Kidney (tissue), 13 donors: ENCODE measurements at regions not wholly inside any gene's neighbourhood (a gene's known extent, or its start where the extent isn't known, plus 50 kb on each side); places are given as distances from the start of the nearest gene placed in this dataset.
A peak's percentile ranks its signal among the peaks of the same experiment; 100 is the strongest.

Experiments used
- DNase-seq, 5 donors: peaks; one replicate each; pipeline ENCODE4 v3.0.0-alpha.2; 2013 to 2020
- FAIRE-seq: peaks from 2 replicates; lab custom pipeline; 2012; peaks lifted over from hg19 to GRCh38; lab: Jason Lieb, UNC
- H3K27ac ChIP-seq, 2 donors: one replicate each; pipeline ENCODE4 v1.7.0; 2013; ENCODE audit warnings: low read depth in 2 of 2, low read length in 2 of 2, inconsistent platforms in 1 of 2
- H3K27me3 ChIP-seq: one replicate; pipeline ENCODE4 v1.7.1; 2013; ENCODE audit warnings: low read length, inconsistent platforms; ENCODE audit not compliant: control insufficient read depth, insufficient read depth
- H3K36me3 ChIP-seq, 3 donors: one replicate each; pipeline versions ENCODE4 v1.7.0 to v1.7.1; 2013; ENCODE audit warnings: low read length in 3 of 3, control low read depth in 1 of 3, inconsistent platforms in 1 of 3; ENCODE audit not compliant: insufficient read depth in 3 of 3, control insufficient read depth in 2 of 3
- H3K4me1 ChIP-seq, 3 donors: one replicate each; pipeline versions ENCODE4 v1.7.0 to v1.7.1; 2013; ENCODE audit warnings: low read length in 3 of 3, inconsistent platforms in 1 of 3, low read depth in 1 of 3; ENCODE audit not compliant: control insufficient read depth in 2 of 3, insufficient read depth in 2 of 3
- H3K4me3 ChIP-seq, 3 donors: one replicate each; pipeline versions ENCODE4 v1.7.0 to v1.8.1; 2013; ENCODE audit warnings: low read length in 3 of 3, control low read depth in 1 of 3, inconsistent platforms in 1 of 3
- H3K9ac ChIP-seq, 3 donors: one replicate each; pipeline versions ENCODE4 v1.7.0 to v1.7.1; 2013; ENCODE audit warnings: low read length in 3 of 3, control low read depth in 1 of 3, inconsistent platforms in 1 of 3
- H3K9me3 ChIP-seq, 3 donors: one replicate each; pipeline versions ENCODE4 v1.7.0 to v1.7.1; 2013; ENCODE audit warnings: low read length in 3 of 3, control low read depth in 1 of 3, inconsistent platforms in 1 of 3; ENCODE audit not compliant: control insufficient read depth in 2 of 3, insufficient read depth in 1 of 3
- intact Hi-C: fragments of 100-400 bp; cut with DNase I; formaldehyde crosslinking; loops from one replicate; pipeline ENCODE4 v1.11.1; 2022
- TF ChIP-seq, protein P1 (sequence below): IDR thresholded peaks from 3 replicates; pipeline ENCODE4 v1.5.1; 2012; ENCODE audit warnings: mild to moderate bottlenecking, moderate library complexity, borderline replicate concordance; ENCODE audit not compliant: insufficient read depth; ENCODE audit errors: extremely low read depth
- donor health status: control.
- donor health status: control.
- donor health status: control.
- donor health status: control.
- donor health status: control.
- donor health status: DM: yes; HTN: yes; CAD: no.
- donor health status: Normal renal cell carcinoma (clear cell type).

DNA sequence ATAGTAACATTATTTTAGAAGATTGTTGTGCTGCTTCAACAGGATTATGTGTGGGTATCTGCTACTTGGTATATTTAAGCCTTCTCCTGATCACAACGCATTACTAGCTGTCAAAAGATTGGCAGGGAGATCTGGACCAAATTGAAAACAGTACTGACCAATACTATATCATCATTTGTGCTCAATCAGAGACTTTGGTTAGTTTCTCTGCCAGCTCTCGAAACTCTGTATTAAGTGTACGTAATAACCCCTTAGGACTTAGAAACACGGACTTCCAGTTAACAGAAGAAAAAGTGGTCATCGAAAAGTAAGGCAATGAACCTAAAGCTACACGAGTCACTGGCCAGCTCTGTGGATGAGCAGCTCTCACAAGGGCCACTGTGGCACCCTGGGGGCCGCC lies 146.0 kb downstream of the EVX1 start:
- Histone ChIP-seq H3K36me3 (no peaks in the 10 kb centered on the region), H3K27me3 (no peaks in the 10 kb centered on the region), H3K9me3 (peaks cover 0 to 2% (median 0%) of the 10 kb centered on the region in 3 donors), H3K4me3 (no peak overlapping the region), H3K9ac (no peak overlapping the region), H3K4me1 (no peaks in the 10 kb centered on the region), H3K27ac (no peak overlapping the region)
- FAIRE-seq, result no peak
- intact Hi-C loops, result no loop called here
- DNase-seq, result no peak
- TF ChIP-seq, protein P1, sequence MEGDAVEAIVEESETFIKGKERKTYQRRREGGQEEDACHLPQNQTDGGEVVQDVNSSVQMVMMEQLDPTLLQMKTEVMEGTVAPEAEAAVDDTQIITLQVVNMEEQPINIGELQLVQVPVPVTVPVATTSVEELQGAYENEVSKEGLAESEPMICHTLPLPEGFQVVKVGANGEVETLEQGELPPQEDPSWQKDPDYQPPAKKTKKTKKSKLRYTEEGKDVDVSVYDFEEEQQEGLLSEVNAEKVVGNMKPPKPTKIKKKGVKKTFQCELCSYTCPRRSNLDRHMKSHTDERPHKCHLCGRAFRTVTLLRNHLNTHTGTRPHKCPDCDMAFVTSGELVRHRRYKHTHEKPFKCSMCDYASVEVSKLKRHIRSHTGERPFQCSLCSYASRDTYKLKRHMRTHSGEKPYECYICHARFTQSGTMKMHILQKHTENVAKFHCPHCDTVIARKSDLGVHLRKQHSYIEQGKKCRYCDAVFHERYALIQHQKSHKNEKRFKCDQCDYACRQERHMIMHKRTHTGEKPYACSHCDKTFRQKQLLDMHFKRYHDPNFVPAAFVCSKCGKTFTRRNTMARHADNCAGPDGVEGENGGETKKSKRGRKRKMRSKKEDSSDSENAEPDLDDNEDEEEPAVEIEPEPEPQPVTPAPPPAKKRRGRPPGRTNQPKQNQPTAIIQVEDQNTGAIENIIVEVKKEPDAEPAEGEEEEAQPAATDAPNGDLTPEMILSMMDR, result no peak

DNA sequence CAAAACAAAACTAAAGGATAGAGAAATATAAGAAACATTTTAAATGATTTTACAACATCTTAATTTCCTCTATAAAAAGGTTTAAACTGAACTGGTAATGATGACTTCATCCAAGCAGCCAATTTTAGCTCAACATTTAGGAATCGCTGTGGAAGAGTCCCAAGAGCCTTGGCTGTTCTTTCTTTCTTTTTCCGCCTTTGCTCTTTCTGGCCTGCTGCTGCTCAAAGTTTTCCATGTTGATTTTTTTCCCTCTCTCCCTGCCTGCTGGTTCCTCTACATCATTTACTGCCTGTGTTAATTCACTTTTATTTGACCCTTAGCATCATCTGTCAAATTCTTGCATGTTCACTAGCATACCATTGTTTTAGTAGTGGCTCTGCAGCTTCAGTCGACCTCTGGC lies 146.9 kb downstream of the EVX1 start:
- Histone ChIP-seq H3K9me3 (peaks cover 0 to 7% (median 0%) of the 10 kb centered on the region in 3 donors), H3K27ac (no peak overlapping the region), H3K4me3 (no peak overlapping the region), H3K27me3 (no peaks in the 10 kb centered on the region), H3K36me3 (no peaks in the 10 kb centered on the region), H3K9ac (no peak overlapping the region), H3K4me1 (no peaks in the 10 kb centered on the region)
- TF ChIP-seq, protein P1, result no peak
- intact Hi-C loops, result no loop called here
- DNase-seq (peak in 1 of 5 donors; percentile 51), FAIRE-seq (no peak)

DNA sequence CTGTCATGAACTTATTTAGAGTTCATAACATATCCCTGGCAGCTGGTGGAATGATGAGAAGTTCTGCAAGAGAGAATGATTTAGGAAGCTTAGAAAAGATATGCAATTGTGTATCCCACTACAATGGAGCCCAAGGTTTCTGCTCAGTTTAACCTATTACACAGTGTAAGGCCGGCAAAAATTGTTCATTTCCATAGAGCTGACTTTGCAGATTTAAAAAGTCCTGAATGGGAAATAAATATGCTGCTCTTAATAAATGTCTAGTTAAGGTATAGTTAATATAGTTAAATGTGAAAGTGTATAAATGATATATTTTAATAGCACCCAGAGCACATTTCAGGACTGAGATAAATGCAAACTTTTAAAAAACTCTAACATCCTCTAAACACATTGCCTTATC lies 149.9 kb downstream of the EVX1 start:
- peaks cover 0 to 7% (median 0%) of the 10 kb centered on the region in 3 donors for H3K9me3 ChIP-seq
- TF ChIP-seq, protein P1, result no peak
- H3K27me3 ChIP-seq, result no peaks in the 10 kb centered on the region
- H3K9ac ChIP-seq, result no peak overlapping the region
- intact Hi-C loops, result no loop called here
- no peak for FAIRE-seq
- H3K27ac ChIP-seq, result no peak overlapping the region
- DNase-seq, result no peak
- H3K36me3 ChIP-seq, result no peaks in the 10 kb centered on the region
- no peaks in the 10 kb centered on the region for H3K4me1 ChIP-seq
- H3K4me3 ChIP-seq, result no peak overlapping the region

DNA sequence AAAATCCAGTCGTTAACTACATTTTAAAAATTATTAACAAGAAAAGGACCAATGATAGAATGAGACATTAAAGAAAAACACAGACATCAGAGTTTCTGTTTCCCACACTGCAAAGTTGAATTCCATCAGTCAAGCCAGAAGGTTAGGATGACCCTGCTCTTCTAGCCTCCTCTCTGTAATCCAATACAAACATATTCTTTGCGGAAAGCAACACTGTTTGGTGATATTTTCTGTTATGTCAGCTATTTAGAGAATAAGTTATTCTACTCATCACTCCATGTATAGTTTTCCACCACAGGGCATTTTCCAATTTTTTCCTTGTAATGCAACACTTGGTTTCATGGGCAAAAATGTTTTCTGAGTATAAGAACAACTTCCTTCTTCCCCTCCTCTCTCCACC lies 152.3 kb downstream of the EVX1 start:
- Histone ChIP-seq H3K27ac (no peak overlapping the region), H3K4me3 (no peak overlapping the region), H3K4me1 (peaks cover 0 to 3% (median 0%) of the 10 kb centered on the region in 3 donors), H3K27me3 (no peaks in the 10 kb centered on the region), H3K9ac (no peak overlapping the region), H3K9me3 (peaks cover 0 to 7% (median 0%) of the 10 kb centered on the region in 3 donors), H3K36me3 (no peaks in the 10 kb centered on the region)
- intact Hi-C loops, result no loop called here
- DNase-seq (no peak), FAIRE-seq (no peak)
- TF ChIP-seq, protein P1, result no peak
